Vagina (tissue), 2 donors: ENCODE measurements at regions not wholly inside any gene's neighbourhood (a gene's known extent, or its start where the extent isn't known, plus 50 kb on each side); places are given as distances from the start of the nearest gene placed in this dataset.

Experiments
- DNase-seq, 2 donors: peaks; one replicate each; pipeline ENCODE4 v3.0.0-alpha.2; 2017; ENCODE audit errors: extremely low spot score in 2 of 2
- H3K27ac ChIP-seq: fragments of 200-600 bp; sonication (generic); one replicate; pipeline ENCODE4 v1.5.1; 2019
- H3K27me3 ChIP-seq: fragments of 200-600 bp; sonication (generic); one replicate; pipeline ENCODE4 v1.5.1; 2019
- H3K36me3 ChIP-seq, 2 donors: fragments of 200-600 bp; sonication (generic); one replicate each; pipeline ENCODE4 v1.5.1; 2017 to 2019
- H3K4me1 ChIP-seq: fragments of 200-600 bp; sonication (generic); one replicate; pipeline ENCODE4 v1.5.1; 2019
- H3K4me3 ChIP-seq, 2 donors: fragments of 200-600 bp; sonication (generic); 1 replicate in 1 of 2; 2 replicates in 1 of 2; pipeline ENCODE4 v1.5.1; 2016 to 2019
- H3K9me3 ChIP-seq: fragments of 200-600 bp; sonication (generic); one replicate; pipeline ENCODE4 v1.5.1; 2019
- CTCF ChIP-seq, 3 experiments: fragments of 450-650 bp in 2 of 3; fragments of 200-600 bp in 1 of 3; sonication (generic) in 1 of 3; IDR thresholded peaks; one replicate each; pipeline ENCODE4 v1.5.1; 2017 to 2019; ENCODE audit warnings: antibody characterized with exemption in 3 of 3, mild to moderate bottlenecking in 2 of 3, moderate library complexity in 2 of 3
- POLR2A ChIP-seq, 2 donors: fragments of 450-650 bp; IDR thresholded peaks; one replicate each; pipeline ENCODE4 v1.6.1; 2017; ENCODE audit warnings: antibody characterized with exemption in 2 of 2, mild to moderate bottlenecking in 2 of 2, moderate library complexity in 2 of 2
- POLR2AphosphoS5 ChIP-seq, 2 donors: sonication (generic); formaldehyde crosslinking; IDR thresholded peaks; one replicate each; pipeline ENCODE4 v1.9.0; 2017; ENCODE audit warnings: antibody characterized with exemption in 2 of 2, mild to moderate bottlenecking in 2 of 2, low read depth in 1 of 2; ENCODE audit not compliant: insufficient read depth in 1 of 2
- intact Hi-C: fragments of 100-400 bp; cut with DNase I; formaldehyde crosslinking; loops from one replicate; pipeline ENCODE4 v1.15.1; 2023

- Histone ChIP-seq H3K27ac (no peak overlapping the region), H3K4me1 (no peaks in the 10 kb centered on the region), H3K36me3 (no peaks in the 10 kb centered on the region), H3K27me3 (no peaks in the 10 kb centered on the region), H3K9me3 (no peaks in the 10 kb centered on the region), H3K4me3 (no peak overlapping the region)
- DNase-seq, result peak; percentile 52 to 70
- intact Hi-C loops, result no loop called here
- no peak for TF ChIP-seq POLR2AphosphoS5 (IDR thresholded peaks at IDR 0.05; ENCODE audit: insufficient read depth in 1 of 2, low read depth in 1 of 2)
- no peak for TF ChIP-seq CTCF (IDR thresholded peaks at IDR 0.05)
- TF ChIP-seq POLR2A (IDR thresholded peaks at IDR 0.05), result no peak
These were observed 234.4 kb downstream of the BCL11A start for GRCh38 chr2:60319031-60319547.

- Histone ChIP-seq H3K27me3 (no peaks in the 10 kb centered on the region), H3K4me1 (no peaks in the 10 kb centered on the region), H3K27ac (no peak overlapping the region), H3K4me3 (no peak overlapping the region), H3K36me3 (no peaks in the 10 kb centered on the region), H3K9me3 (no peaks in the 10 kb centered on the region)
- peak in 1 of 2 donors; percentile 34 for DNase-seq
- intact Hi-C loops, result no loop called here
- no peak for TF ChIP-seq POLR2AphosphoS5 (IDR thresholded peaks at IDR 0.05; ENCODE audit: insufficient read depth in 1 of 2, low read depth in 1 of 2)
- TF ChIP-seq CTCF (IDR thresholded peaks at IDR 0.05), result no peak
- no peak for TF ChIP-seq POLR2A (IDR thresholded peaks at IDR 0.05)
These were observed 234.9 kb downstream of the BCL11A start for GRCh38 chr2:60318544-60318943.

GRCh38 chr2:60317844-60318243 is 235.6 kb downstream of the BCL11A start:
- TF ChIP-seq POLR2AphosphoS5 (IDR thresholded peaks at IDR 0.05; ENCODE audit: insufficient read depth in 1 of 2, low read depth in 1 of 2) (no peak), CTCF (IDR thresholded peaks at IDR 0.05) (no peak), POLR2A (IDR thresholded peaks at IDR 0.05) (no peak)
- intact Hi-C loops, result no loop called here
- Histone ChIP-seq H3K4me1 (no peaks in the 10 kb centered on the region), H3K9me3 (no peaks in the 10 kb centered on the region), H3K36me3 (no peaks in the 10 kb centered on the region), H3K27ac (no peak overlapping the region), H3K27me3 (no peaks in the 10 kb centered on the region), H3K4me3 (no peak overlapping the region)
- peak in 1 of 2 donors; percentile 27 for DNase-seq

GRCh38 chr2:60317034-60317386 is 236.4 kb downstream of the BCL11A start:
- intact Hi-C loops, result no loop called here
- no peaks in the 10 kb centered on the region for H3K9me3 ChIP-seq
- no peaks in the 10 kb centered on the region for H3K4me1 ChIP-seq
- no peak overlapping the region for H3K27ac ChIP-seq
- H3K36me3 ChIP-seq, result no peaks in the 10 kb centered on the region
- peak; percentile 6 to 34 for DNase-seq
- no peak overlapping the region for H3K4me3 ChIP-seq
- H3K27me3 ChIP-seq, result no peaks in the 10 kb centered on the region
- no peak for TF ChIP-seq POLR2A (IDR thresholded peaks at IDR 0.05)
- no peak for TF ChIP-seq CTCF (IDR thresholded peaks at IDR 0.05)
- no peak for TF ChIP-seq POLR2AphosphoS5 (IDR thresholded peaks at IDR 0.05; ENCODE audit: insufficient read depth in 1 of 2, low read depth in 1 of 2)

GRCh38 chr2:60316381-60317033 is 236.9 kb downstream of the BCL11A start:
- Histone ChIP-seq H3K27ac (no peak overlapping the region), H3K9me3 (no peaks in the 10 kb centered on the region), H3K4me1 (no peaks in the 10 kb centered on the region), H3K36me3 (no peaks in the 10 kb centered on the region), H3K27me3 (no peaks in the 10 kb centered on the region), H3K4me3 (no peak overlapping the region)
- no peak for TF ChIP-seq POLR2AphosphoS5 (IDR thresholded peaks at IDR 0.05; ENCODE audit: insufficient read depth in 1 of 2, low read depth in 1 of 2)
- TF ChIP-seq CTCF (IDR thresholded peaks at IDR 0.05), result no peak
- TF ChIP-seq POLR2A (IDR thresholded peaks at IDR 0.05), result no peak
- intact Hi-C loops, result no loop called here
- DNase-seq, result peak; percentile 74 to 81
